Mammary epithelial cell (primary cell): ENCODE measurements at regions not wholly inside any gene's neighbourhood (a gene's known extent, or its start where the extent isn't known, plus 50 kb on each side); places are given as distances from the start of the nearest gene placed in this dataset.

Experiments used
- CTCF ChIP-seq, 2 donors: IDR thresholded peaks in 1 of 2; conservative IDR thresholded peaks in 1 of 2; 2 replicates each; pipeline ENCODE4 v1.5.1; 2011 to 2012; ENCODE audit warnings: inconsistent platforms in 2 of 2, low read length in 2 of 2, mild to moderate bottlenecking in 2 of 2, control low read depth in 1 of 2, low read depth in 1 of 2; ENCODE audit not compliant: insufficient read depth in 1 of 2; ENCODE audit errors: extremely low read depth in 1 of 2
- EZH2 ChIP-seq: IDR thresholded peaks from 2 replicates; pipeline ENCODE4 v1.6.1; 2012; ENCODE audit warnings: low read length, inconsistent platforms, borderline replicate concordance

- TF ChIP-seq CTCF (conservative IDR thresholded peaks at IDR 0.05 in 1 of 2, IDR thresholded peaks at IDR 0.05 in 1 of 2; ENCODE audit: extremely low read depth in 1 of 2, insufficient read depth in 1 of 2, low read depth in 1 of 2, low read length in 2 of 2) (no peak), EZH2 (no peak)
These were observed 215.2 kb downstream of the VAPA start for GRCh38 chr18:10128921-10129501.
